Body of pancreas (tissue), 4 donors: ENCODE measurements at regions not wholly inside any gene's neighbourhood (a gene's known extent, or its start where the extent isn't known, plus 50 kb on each side); places are given as distances from the start of the nearest gene placed in this dataset.

ENCODE experiments used
- POLR2A ChIP-seq, 3 donors: fragments of 450-650 bp; IDR thresholded peaks; one replicate each; pipeline ENCODE4 v1.6.1; 2016; ENCODE audit warnings: antibody characterized with exemption in 3 of 3, mild to moderate bottlenecking in 2 of 3
- TF ChIP-seq, protein P1 (sequence below), 7 experiments: fragments of 450-650 bp in 4 of 7; fragments of 200-600 bp in 3 of 7; sonication (generic) in 3 of 7; IDR thresholded peaks; one replicate each; pipeline ENCODE4 v1.5.1; 2016 to 2019; ENCODE audit warnings: antibody characterized with exemption in 7 of 7

DNA sequence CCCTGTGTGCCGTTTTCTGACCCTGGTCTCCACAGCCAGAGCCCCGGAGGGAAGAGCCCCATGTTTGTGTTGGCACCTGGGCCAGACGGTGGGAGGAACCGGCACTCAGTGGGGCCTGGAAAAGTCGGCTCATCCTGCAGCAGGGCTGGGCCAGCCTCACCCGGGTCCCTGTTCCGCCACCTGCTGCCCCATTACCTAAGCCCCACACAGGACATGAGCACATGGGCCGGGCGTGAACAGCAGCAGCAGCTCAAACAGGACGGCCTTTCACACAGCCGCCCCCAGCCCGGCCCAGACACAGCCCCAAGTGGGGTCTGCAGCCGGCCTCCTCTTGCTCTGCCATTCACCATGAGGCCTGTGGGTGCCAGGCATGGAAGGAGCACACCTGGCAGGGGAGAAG, 302.4 kb downstream of the MN1 start:
- TF ChIP-seq, protein P1, sequence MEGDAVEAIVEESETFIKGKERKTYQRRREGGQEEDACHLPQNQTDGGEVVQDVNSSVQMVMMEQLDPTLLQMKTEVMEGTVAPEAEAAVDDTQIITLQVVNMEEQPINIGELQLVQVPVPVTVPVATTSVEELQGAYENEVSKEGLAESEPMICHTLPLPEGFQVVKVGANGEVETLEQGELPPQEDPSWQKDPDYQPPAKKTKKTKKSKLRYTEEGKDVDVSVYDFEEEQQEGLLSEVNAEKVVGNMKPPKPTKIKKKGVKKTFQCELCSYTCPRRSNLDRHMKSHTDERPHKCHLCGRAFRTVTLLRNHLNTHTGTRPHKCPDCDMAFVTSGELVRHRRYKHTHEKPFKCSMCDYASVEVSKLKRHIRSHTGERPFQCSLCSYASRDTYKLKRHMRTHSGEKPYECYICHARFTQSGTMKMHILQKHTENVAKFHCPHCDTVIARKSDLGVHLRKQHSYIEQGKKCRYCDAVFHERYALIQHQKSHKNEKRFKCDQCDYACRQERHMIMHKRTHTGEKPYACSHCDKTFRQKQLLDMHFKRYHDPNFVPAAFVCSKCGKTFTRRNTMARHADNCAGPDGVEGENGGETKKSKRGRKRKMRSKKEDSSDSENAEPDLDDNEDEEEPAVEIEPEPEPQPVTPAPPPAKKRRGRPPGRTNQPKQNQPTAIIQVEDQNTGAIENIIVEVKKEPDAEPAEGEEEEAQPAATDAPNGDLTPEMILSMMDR (IDR thresholded peaks at IDR 0.05), result no peak
- TF ChIP-seq POLR2A (IDR thresholded peaks at IDR 0.05), result no peak
